Liver (tissue), 3 donors: ENCODE measurements at regions not wholly inside any gene's neighbourhood (a gene's known extent, or its start where the extent isn't known, plus 50 kb on each side); places are given as distances from the start of the nearest gene placed in this dataset.

Source experiments
- EGR1 ChIP-seq, 2 donors: IDR thresholded peaks; 2 replicates each; pipeline ENCODE4 v1.6.1; 2016 to 2018; ENCODE audit warnings: antibody characterized with exemption in 2 of 2, low read depth in 2 of 2
- FOXA2 ChIP-seq: IDR thresholded peaks from 2 replicates; pipeline ENCODE4 v1.6.1; 2016; ENCODE audit warnings: antibody characterized with exemption
- HNF4G ChIP-seq: IDR thresholded peaks from 2 replicates; pipeline ENCODE4 v1.6.1; 2016; ENCODE audit warnings: antibody characterized with exemption
- RAD21 ChIP-seq, 2 donors: IDR thresholded peaks; 2 replicates each; pipeline ENCODE4 v1.6.1; 2016; ENCODE audit warnings: antibody characterized with exemption in 2 of 2, mild to moderate bottlenecking in 2 of 2
- SP1 ChIP-seq: IDR thresholded peaks from 2 replicates; pipeline ENCODE4 v1.6.1; 2018; ENCODE audit warnings: antibody characterized with exemption, mild to moderate bottlenecking
- TAF1 ChIP-seq: conservative IDR thresholded peaks from 2 replicates; pipeline ENCODE4 v1.6.1; 2016; ENCODE audit warnings: antibody characterized with exemption, mild to moderate bottlenecking
- YY1 ChIP-seq: IDR thresholded peaks from 2 replicates; pipeline ENCODE4 v1.6.1; 2016; ENCODE audit warnings: antibody characterized with exemption, mild to moderate bottlenecking
- TF ChIP-seq, protein P1 (sequence below): fragments of 150-350 bp; IDR thresholded peaks from 2 replicates; pipeline ENCODE4 v1.5.1; 2017; ENCODE audit warnings: improper control_type of control experiment, low read depth, low read length; ENCODE audit not compliant: missing input control
- TF ChIP-seq, protein P2 (sequence below): IDR thresholded peaks from 2 replicates; pipeline ENCODE4 v1.6.1; 2016; ENCODE audit warnings: antibody characterized with exemption
- TF ChIP-seq, protein P3 (sequence below): IDR thresholded peaks from 2 replicates; pipeline ENCODE4 v1.6.1; 2016; ENCODE audit warnings: antibody characterized with exemption
- TF ChIP-seq, protein P4 (sequence below): IDR thresholded peaks from 2 replicates; pipeline ENCODE4 v1.6.1; 2016; ENCODE audit warnings: antibody characterized with exemption
- TF ChIP-seq, protein P5 (sequence below): IDR thresholded peaks from 2 replicates; pipeline ENCODE4 v1.6.1; 2016; ENCODE audit warnings: antibody characterized with exemption, mild to moderate bottlenecking
- donor health status: healthy.
- donor health status: healthy.

DNA sequence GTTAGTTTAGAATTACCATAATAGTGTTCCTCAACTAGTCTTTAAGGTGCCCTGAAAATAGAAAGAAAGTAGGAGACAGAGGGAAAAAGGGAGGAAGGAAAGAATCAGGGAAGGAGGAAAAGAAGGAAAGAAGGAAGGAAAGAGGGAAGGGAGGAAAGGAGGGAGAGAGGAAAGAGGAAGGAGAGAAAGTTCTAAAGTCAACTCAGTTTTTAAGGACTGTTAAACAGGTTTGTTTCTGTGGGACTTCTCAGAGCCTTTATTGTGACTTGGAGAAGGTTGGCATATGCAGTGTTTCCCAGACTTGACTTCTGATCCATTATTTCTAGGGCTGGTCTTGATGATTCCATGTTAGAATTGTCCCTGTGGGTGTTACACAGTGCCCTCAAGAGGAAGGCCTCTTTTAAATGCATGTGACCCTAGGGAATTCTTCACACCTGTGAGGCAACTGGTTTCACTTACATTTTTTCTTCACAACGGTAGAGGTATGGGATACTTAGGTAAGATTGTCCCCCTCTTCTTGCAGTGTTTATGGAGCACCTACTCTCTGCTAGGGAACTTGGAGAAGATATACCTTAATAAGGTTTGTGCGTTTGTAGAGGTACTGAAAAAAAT lies 132.7 kb upstream of the GMDS start:
- TF ChIP-seq, protein P1, sequence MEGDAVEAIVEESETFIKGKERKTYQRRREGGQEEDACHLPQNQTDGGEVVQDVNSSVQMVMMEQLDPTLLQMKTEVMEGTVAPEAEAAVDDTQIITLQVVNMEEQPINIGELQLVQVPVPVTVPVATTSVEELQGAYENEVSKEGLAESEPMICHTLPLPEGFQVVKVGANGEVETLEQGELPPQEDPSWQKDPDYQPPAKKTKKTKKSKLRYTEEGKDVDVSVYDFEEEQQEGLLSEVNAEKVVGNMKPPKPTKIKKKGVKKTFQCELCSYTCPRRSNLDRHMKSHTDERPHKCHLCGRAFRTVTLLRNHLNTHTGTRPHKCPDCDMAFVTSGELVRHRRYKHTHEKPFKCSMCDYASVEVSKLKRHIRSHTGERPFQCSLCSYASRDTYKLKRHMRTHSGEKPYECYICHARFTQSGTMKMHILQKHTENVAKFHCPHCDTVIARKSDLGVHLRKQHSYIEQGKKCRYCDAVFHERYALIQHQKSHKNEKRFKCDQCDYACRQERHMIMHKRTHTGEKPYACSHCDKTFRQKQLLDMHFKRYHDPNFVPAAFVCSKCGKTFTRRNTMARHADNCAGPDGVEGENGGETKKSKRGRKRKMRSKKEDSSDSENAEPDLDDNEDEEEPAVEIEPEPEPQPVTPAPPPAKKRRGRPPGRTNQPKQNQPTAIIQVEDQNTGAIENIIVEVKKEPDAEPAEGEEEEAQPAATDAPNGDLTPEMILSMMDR: no peak
- TF ChIP-seq YY1 (no peak), EGR1 (IDR thresholded peaks at IDR 0.05; ENCODE audit: low read depth in 2 of 2) (no peak), HNF4G (no peak), RAD21 (IDR thresholded peaks at IDR 0.05) (no peak), FOXA2 (no peak), SP1 (no peak), TAF1 (no peak)
- TF ChIP-seq, protein P2, sequence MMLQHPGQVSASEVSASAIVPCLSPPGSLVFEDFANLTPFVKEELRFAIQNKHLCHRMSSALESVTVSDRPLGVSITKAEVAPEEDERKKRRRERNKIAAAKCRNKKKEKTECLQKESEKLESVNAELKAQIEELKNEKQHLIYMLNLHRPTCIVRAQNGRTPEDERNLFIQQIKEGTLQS: no peak
- TF ChIP-seq, protein P3, sequence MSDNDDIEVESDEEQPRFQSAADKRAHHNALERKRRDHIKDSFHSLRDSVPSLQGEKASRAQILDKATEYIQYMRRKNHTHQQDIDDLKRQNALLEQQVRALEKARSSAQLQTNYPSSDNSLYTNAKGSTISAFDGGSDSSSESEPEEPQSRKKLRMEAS: no peak
- TF ChIP-seq, protein P4, sequence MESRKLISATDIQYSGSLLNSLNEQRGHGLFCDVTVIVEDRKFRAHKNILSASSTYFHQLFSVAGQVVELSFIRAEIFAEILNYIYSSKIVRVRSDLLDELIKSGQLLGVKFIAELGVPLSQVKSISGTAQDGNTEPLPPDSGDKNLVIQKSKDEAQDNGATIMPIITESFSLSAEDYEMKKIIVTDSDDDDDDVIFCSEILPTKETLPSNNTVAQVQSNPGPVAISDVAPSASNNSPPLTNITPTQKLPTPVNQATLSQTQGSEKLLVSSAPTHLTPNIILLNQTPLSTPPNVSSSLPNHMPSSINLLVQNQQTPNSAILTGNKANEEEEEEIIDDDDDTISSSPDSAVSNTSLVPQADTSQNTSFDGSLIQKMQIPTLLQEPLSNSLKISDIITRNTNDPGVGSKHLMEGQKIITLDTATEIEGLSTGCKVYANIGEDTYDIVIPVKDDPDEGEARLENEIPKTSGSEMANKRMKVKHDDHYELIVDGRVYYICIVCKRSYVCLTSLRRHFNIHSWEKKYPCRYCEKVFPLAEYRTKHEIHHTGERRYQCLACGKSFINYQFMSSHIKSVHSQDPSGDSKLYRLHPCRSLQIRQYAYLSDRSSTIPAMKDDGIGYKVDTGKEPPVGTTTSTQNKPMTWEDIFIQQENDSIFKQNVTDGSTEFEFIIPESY: no peak
- TF ChIP-seq, protein P5, sequence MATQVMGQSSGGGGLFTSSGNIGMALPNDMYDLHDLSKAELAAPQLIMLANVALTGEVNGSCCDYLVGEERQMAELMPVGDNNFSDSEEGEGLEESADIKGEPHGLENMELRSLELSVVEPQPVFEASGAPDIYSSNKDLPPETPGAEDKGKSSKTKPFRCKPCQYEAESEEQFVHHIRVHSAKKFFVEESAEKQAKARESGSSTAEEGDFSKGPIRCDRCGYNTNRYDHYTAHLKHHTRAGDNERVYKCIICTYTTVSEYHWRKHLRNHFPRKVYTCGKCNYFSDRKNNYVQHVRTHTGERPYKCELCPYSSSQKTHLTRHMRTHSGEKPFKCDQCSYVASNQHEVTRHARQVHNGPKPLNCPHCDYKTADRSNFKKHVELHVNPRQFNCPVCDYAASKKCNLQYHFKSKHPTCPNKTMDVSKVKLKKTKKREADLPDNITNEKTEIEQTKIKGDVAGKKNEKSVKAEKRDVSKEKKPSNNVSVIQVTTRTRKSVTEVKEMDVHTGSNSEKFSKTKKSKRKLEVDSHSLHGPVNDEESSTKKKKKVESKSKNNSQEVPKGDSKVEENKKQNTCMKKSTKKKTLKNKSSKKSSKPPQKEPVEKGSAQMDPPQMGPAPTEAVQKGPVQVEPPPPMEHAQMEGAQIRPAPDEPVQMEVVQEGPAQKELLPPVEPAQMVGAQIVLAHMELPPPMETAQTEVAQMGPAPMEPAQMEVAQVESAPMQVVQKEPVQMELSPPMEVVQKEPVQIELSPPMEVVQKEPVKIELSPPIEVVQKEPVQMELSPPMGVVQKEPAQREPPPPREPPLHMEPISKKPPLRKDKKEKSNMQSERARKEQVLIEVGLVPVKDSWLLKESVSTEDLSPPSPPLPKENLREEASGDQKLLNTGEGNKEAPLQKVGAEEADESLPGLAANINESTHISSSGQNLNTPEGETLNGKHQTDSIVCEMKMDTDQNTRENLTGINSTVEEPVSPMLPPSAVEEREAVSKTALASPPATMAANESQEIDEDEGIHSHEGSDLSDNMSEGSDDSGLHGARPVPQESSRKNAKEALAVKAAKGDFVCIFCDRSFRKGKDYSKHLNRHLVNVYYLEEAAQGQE: no peak
